Panc1 (cell line): ENCODE measurements at regions not wholly inside any gene's neighbourhood (a gene's known extent, or its start where the extent isn't known, plus 50 kb on each side); places are given as distances from the start of the nearest gene placed in this dataset.

ENCODE experiments used
- ATAC-seq: fragments of 200-7000 bp; cut with Tn5 transposase; 2 replicates; pipeline ENCODE4 v1.9.1; 2020; ENCODE audit warnings: mild to moderate bottlenecking, moderate library complexity
- BruUV-seq: library from RNA; stranded (reverse); fragments of 400-500 nt; replicated peaks from 2 replicates; lab custom pipeline; 2021; lab: Mats Ljungman, UMichigan
- CTCF ChIA-PET: fragments of 300-600 bp; sonication (Branson Sonifier 250); formaldehyde crosslinking; loops from one replicate; lab custom pipeline; 2022; ENCODE audit warnings: antibody characterized with exemption; lab: Charles Lee
- POLR2A ChIA-PET: fragments of 300-600 bp; sonication (Branson Sonifier 250); formaldehyde crosslinking; loops from one replicate; lab custom pipeline; 2022; ENCODE audit warnings: antibody characterized with exemption; lab: Charles Lee
- DNase-seq: peaks from one replicate; pipeline ENCODE4 v3.0.0-alpha.2; 2010; ENCODE audit warnings: low read depth, low spot score
- H3K27ac ChIP-seq: 2 replicates; pipeline ENCODE4 v1.5.1; 2011; ENCODE audit warnings: mild to moderate bottlenecking, low read length, inconsistent platforms
- H3K27me3 ChIP-seq: fragments of 200-500 bp; sonication (Bioruptor generic); 2 replicates; pipeline ENCODE4 v1.6.0; 2014; ENCODE audit warnings: low read length, inconsistent platforms; ENCODE audit not compliant: control insufficient read depth, insufficient read depth
- H3K36me3 ChIP-seq: fragments of 200-500 bp; sonication (Bioruptor generic); 2 replicates; pipeline ENCODE4 v1.5.1; 2014; ENCODE audit warnings: inconsistent platforms, mild to moderate bottlenecking, low read length, moderate library complexity; ENCODE audit not compliant: control insufficient read depth, insufficient read depth
- H3K4me1 ChIP-seq: 2 replicates; pipeline ENCODE4 v1.5.1; 2011; ENCODE audit warnings: inconsistent platforms, mild to moderate bottlenecking, low read length, moderate library complexity; ENCODE audit not compliant: control insufficient read depth, insufficient read depth
- H3K4me3 ChIP-seq, 2 experiments: 2 replicates each; pipeline ENCODE4 v1.5.1; 2011 to 2012; ENCODE audit warnings: low read depth in 2 of 2, low read length in 2 of 2, mild to moderate bottlenecking in 2 of 2, inconsistent platforms in 1 of 2, moderate library complexity in 1 of 2
- H3K9me3 ChIP-seq: fragments of 200-500 bp; sonication (Bioruptor generic); 2 replicates; pipeline ENCODE4 v1.5.1; 2014; ENCODE audit warnings: low read depth, mild to moderate bottlenecking, inconsistent platforms, low read length, moderate library complexity; ENCODE audit not compliant: control insufficient read depth, insufficient read depth
- POLR2AphosphoS5 ChIP-seq: IDR thresholded peaks from 2 replicates; pipeline ENCODE4 v1.6.1; 2012; ENCODE audit warnings: mild to moderate bottlenecking, low read depth, low read length, moderate library complexity
- SIN3A ChIP-seq: IDR thresholded peaks from 2 replicates; pipeline ENCODE4 v1.6.1; 2012; ENCODE audit warnings: low read depth, mild to moderate bottlenecking, low read length, moderate library complexity, borderline replicate concordance; ENCODE audit not compliant: insufficient read depth
- TCF7L2 ChIP-seq: IDR thresholded peaks from 2 replicates; pipeline ENCODE4 v1.6.1; 2011; ENCODE audit warnings: mild to moderate bottlenecking, low read depth, low read length, inconsistent platforms
- in situ Hi-C: cut with HindIII; loops from 2 replicates; pipeline ENCODE4 v1.10.0; 2016; ENCODE audit warnings: low sequenced_read_pairs, low pct_unique_long_range_greater_than_20kb
- intact Hi-C: fragments of 100-400 bp; cut with micrococcal nuclease; formaldehyde crosslinking; loops from one replicate; pipeline ENCODE4 v1.10.0; 2022; ENCODE audit not compliant: unreplicated experiment
- TF ChIP-seq, protein P1 (sequence below), 2 experiments: IDR thresholded peaks; 2 replicates each; pipeline ENCODE4 v1.6.1; 2011 to 2012; ENCODE audit warnings: low read depth in 2 of 2, control low read depth in 1 of 2, low read length in 1 of 2, mild to moderate bottlenecking in 1 of 2, moderate library complexity in 1 of 2; ENCODE audit not compliant: insufficient read depth in 1 of 2
- TF ChIP-seq, protein P2 (sequence below): fragments of 450-650 bp; IDR thresholded peaks from 2 replicates; pipeline ENCODE4 v1.5.1; 2017; ENCODE audit warnings: mild to moderate bottlenecking

GRCh38 chr5:149435660-149436059 is 56.6 kb upstream of the IL17B start:
- POLR2A ChIA-PET: interaction anchor here (0.6 kb wide), 1 partner anchor 107 kb away, joined by 4 read pairs; no protein-coding TSS in a partner anchor
- no peak for ATAC-seq
- CTCF ChIA-PET: no interaction called here

GRCh38 chr5:149435015-149435376 is 55.9 kb upstream of the IL17B start:
- Histone ChIP-seq H3K36me3 (no peaks in the 10 kb centered on the region), H3K4me3 (no peak overlapping the region), H3K4me1 (peaks cover 9% of the 10 kb centered on the region), H3K27me3 (no peaks in the 10 kb centered on the region), H3K9me3 (no peaks in the 10 kb centered on the region), H3K27ac (no peak overlapping the region)
- ChIA-PET POLR2A (no interaction called here), CTCF (interaction anchor here (0.5 to 1.9 kb wide), 5 partner anchors 11 to 67 kb away, joined by 3 to 7 read pairs (median 5); no protein-coding TSS in a partner anchor)
- in situ Hi-C loops (no loop called here), intact Hi-C loops (no loop called here)
- DNase-seq (no peak), ATAC-seq (no peak)
- BruUV-seq: no TSS peak
- no peak for TF ChIP-seq POLR2AphosphoS5

More at GRCh38 chr5:149435660-149436059, 56.6 kb upstream of the IL17B start:
- DNase-seq: no peak
- Histone ChIP-seq H3K36me3 (no peaks in the 10 kb centered on the region), H3K4me1 (peaks cover 14% of the 10 kb centered on the region), H3K4me3 (no peak overlapping the region), H3K27ac (no peak overlapping the region), H3K27me3 (no peaks in the 10 kb centered on the region), H3K9me3 (no peaks in the 10 kb centered on the region)
- in situ Hi-C loops: no loop called here
- TF ChIP-seq SIN3A: no peak
- TF ChIP-seq, protein P1, sequence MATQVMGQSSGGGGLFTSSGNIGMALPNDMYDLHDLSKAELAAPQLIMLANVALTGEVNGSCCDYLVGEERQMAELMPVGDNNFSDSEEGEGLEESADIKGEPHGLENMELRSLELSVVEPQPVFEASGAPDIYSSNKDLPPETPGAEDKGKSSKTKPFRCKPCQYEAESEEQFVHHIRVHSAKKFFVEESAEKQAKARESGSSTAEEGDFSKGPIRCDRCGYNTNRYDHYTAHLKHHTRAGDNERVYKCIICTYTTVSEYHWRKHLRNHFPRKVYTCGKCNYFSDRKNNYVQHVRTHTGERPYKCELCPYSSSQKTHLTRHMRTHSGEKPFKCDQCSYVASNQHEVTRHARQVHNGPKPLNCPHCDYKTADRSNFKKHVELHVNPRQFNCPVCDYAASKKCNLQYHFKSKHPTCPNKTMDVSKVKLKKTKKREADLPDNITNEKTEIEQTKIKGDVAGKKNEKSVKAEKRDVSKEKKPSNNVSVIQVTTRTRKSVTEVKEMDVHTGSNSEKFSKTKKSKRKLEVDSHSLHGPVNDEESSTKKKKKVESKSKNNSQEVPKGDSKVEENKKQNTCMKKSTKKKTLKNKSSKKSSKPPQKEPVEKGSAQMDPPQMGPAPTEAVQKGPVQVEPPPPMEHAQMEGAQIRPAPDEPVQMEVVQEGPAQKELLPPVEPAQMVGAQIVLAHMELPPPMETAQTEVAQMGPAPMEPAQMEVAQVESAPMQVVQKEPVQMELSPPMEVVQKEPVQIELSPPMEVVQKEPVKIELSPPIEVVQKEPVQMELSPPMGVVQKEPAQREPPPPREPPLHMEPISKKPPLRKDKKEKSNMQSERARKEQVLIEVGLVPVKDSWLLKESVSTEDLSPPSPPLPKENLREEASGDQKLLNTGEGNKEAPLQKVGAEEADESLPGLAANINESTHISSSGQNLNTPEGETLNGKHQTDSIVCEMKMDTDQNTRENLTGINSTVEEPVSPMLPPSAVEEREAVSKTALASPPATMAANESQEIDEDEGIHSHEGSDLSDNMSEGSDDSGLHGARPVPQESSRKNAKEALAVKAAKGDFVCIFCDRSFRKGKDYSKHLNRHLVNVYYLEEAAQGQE (IDR thresholded peaks at IDR 0.05; ENCODE audit: insufficient read depth in 1 of 2, low read depth in 2 of 2, low read length in 1 of 2): no peak
- TF ChIP-seq, protein P2, sequence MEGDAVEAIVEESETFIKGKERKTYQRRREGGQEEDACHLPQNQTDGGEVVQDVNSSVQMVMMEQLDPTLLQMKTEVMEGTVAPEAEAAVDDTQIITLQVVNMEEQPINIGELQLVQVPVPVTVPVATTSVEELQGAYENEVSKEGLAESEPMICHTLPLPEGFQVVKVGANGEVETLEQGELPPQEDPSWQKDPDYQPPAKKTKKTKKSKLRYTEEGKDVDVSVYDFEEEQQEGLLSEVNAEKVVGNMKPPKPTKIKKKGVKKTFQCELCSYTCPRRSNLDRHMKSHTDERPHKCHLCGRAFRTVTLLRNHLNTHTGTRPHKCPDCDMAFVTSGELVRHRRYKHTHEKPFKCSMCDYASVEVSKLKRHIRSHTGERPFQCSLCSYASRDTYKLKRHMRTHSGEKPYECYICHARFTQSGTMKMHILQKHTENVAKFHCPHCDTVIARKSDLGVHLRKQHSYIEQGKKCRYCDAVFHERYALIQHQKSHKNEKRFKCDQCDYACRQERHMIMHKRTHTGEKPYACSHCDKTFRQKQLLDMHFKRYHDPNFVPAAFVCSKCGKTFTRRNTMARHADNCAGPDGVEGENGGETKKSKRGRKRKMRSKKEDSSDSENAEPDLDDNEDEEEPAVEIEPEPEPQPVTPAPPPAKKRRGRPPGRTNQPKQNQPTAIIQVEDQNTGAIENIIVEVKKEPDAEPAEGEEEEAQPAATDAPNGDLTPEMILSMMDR: no peak
- TF ChIP-seq TCF7L2: no peak
- TF ChIP-seq POLR2AphosphoS5: no peak
- no TSS peak for BruUV-seq
- intact Hi-C loops: no loop called here
